ENCODE measurements at regions not wholly inside any gene's neighbourhood (a gene's known extent, or its start where the extent isn't known, plus 50 kb on each side); places are given as distances from the start of the nearest gene placed in this dataset.

DNA sequence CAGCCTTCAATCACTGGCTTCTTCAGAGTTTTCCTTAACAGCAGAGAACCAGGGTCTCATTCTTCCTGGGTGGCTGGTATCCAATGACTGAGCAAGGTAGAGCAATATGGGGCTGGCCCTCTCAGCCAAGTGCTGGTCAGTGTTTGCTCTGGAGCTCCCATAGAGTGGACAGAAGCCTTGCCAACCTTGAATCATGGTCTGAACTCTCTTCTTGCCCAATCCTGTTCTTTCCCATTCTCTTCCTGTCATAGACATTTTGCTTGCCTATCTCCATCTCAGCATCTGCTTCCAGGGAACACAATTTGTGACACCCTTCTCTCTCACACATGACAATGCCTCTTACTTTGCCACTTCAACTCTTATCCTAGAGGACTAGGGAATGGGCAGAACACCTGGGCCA is 245.6 kb upstream of the PEX5L start:
- TF ChIP-seq CTCF (IDR thresholded peaks at IDR 0.05) (no peak), CEBPB (IDR thresholded peaks at IDR 0.05) (no peak), EP300 (IDR thresholded peaks at IDR 0.05) (no peak), USF2 (IDR thresholded peaks at IDR 0.05) (no peak), HMGXB4 (CRISPR knock-in tag; IDR thresholded peaks at IDR 0.05; ENCODE audit: borderline replicate concordance) (no peak), MAZ (IDR thresholded peaks at IDR 0.05; ENCODE audit: borderline replicate concordance, low read depth, low read length) (no peak)
- TF ChIP-seq, protein P1, sequence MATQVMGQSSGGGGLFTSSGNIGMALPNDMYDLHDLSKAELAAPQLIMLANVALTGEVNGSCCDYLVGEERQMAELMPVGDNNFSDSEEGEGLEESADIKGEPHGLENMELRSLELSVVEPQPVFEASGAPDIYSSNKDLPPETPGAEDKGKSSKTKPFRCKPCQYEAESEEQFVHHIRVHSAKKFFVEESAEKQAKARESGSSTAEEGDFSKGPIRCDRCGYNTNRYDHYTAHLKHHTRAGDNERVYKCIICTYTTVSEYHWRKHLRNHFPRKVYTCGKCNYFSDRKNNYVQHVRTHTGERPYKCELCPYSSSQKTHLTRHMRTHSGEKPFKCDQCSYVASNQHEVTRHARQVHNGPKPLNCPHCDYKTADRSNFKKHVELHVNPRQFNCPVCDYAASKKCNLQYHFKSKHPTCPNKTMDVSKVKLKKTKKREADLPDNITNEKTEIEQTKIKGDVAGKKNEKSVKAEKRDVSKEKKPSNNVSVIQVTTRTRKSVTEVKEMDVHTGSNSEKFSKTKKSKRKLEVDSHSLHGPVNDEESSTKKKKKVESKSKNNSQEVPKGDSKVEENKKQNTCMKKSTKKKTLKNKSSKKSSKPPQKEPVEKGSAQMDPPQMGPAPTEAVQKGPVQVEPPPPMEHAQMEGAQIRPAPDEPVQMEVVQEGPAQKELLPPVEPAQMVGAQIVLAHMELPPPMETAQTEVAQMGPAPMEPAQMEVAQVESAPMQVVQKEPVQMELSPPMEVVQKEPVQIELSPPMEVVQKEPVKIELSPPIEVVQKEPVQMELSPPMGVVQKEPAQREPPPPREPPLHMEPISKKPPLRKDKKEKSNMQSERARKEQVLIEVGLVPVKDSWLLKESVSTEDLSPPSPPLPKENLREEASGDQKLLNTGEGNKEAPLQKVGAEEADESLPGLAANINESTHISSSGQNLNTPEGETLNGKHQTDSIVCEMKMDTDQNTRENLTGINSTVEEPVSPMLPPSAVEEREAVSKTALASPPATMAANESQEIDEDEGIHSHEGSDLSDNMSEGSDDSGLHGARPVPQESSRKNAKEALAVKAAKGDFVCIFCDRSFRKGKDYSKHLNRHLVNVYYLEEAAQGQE (IDR thresholded peaks at IDR 0.05), result no peak
